GM23338 (cell line): ENCODE measurements at regions not wholly inside any gene's neighbourhood (a gene's known extent, or its start where the extent isn't known, plus 50 kb on each side); places are given as distances from the start of the nearest gene placed in this dataset.

Experiments
- CREB1 ChIP-seq: fragments of 250-450 bp; sonication (Bioruptor Pico); IDR thresholded peaks from 2 replicates; pipeline ENCODE4 v1.5.0; 2020; ENCODE audit warnings: low read depth, mild to moderate bottlenecking, moderate library complexity
- CTCF ChIP-seq, 2 experiments: fragments of 200-600 bp in 1 of 2; sonication (generic) in 1 of 2; conservative IDR thresholded peaks; 2 replicates each; pipeline versions ENCODE4 v1.5.1 to v1.6.1; 2016 to 2017; ENCODE audit warnings: antibody characterized with exemption in 2 of 2, low read depth in 2 of 2, mild to moderate bottlenecking in 2 of 2, moderate library complexity in 1 of 2
- EZH2 ChIP-seq: fragments of 200-600 bp; sonication (generic); IDR thresholded peaks from one replicate; pipeline ENCODE4 v1.8.0; 2017; ENCODE audit warnings: antibody characterized with exemption, mild to moderate bottlenecking, low read depth; ENCODE audit not compliant: unreplicated experiment
- EZH2phosphoT487 ChIP-seq: fragments of 200-600 bp; sonication (generic); IDR thresholded peaks from one replicate; pipeline ENCODE4 v1.8.1; 2018; ENCODE audit warnings: antibody characterized with exemption; ENCODE audit not compliant: unreplicated experiment
- POLR2AphosphoS5 ChIP-seq: IDR thresholded peaks from 2 replicates; pipeline ENCODE4 v1.6.1; 2016; ENCODE audit warnings: antibody characterized with exemption, low read depth

GRCh38 chr6:50657513-50657912 is 55.8 kb upstream of the TFAP2D start:
- TF ChIP-seq CTCF (conservative IDR thresholded peaks at IDR 0.05; ENCODE audit: low read depth in 2 of 2): no peak
- TF ChIP-seq EZH2phosphoT487: no peak
- TF ChIP-seq EZH2: no peak
- no peak for TF ChIP-seq POLR2AphosphoS5
- TF ChIP-seq CREB1: no peak
